H1 (cell line): ENCODE measurements at regions not wholly inside any gene's neighbourhood (a gene's known extent, or its start where the extent isn't known, plus 50 kb on each side); places are given as distances from the start of the nearest gene placed in this dataset.

Experiments used
- CTCF ChIP-seq, 3 experiments: IDR thresholded peaks; 1 replicate in 2 of 3; 2 replicates in 1 of 3; pipeline versions ENCODE4 v1.5.1 to v1.6.1; 2011; ENCODE audit warnings: low read length in 3 of 3, mild to moderate bottlenecking in 3 of 3, inconsistent platforms in 2 of 3, low read depth in 1 of 3, moderate library complexity in 1 of 3; ENCODE audit not compliant: insufficient read depth in 1 of 3; ENCODE audit errors: control extremely low read depth in 1 of 3
- EZH2 ChIP-seq: fragments of 200-600 bp; sonication (generic); IDR thresholded peaks from 2 replicates; pipeline ENCODE4 v1.7.1; 2012; ENCODE audit warnings: low read depth, mild to moderate bottlenecking, moderate library complexity, low read length, inconsistent platforms; ENCODE audit not compliant: severe bottlenecking
- MAFK ChIP-seq: IDR thresholded peaks from 2 replicates; pipeline ENCODE4 v1.6.1; 2012; ENCODE audit warnings: low read depth, mild to moderate bottlenecking, improper control_type of control experiment, low read length
- MAX ChIP-seq: IDR thresholded peaks from 2 replicates; pipeline ENCODE4 v1.6.1; 2012; ENCODE audit warnings: inconsistent platforms
- POLR2A ChIP-seq, 2 experiments: IDR thresholded peaks; 1 replicate in 1 of 2; 2 replicates in 1 of 2; pipeline ENCODE4 v1.6.1; 2011; ENCODE audit warnings: low read depth in 2 of 2, low read length in 2 of 2, mild to moderate bottlenecking in 2 of 2; ENCODE audit errors: control extremely low read depth in 1 of 2
- POLR2AphosphoS5 ChIP-seq: IDR thresholded peaks from 2 replicates; pipeline ENCODE4 v1.6.1; 2011; ENCODE audit warnings: low read depth, low read length
- POU5F1 ChIP-seq: IDR thresholded peaks from 2 replicates; pipeline ENCODE4 v1.6.1; 2011; ENCODE audit warnings: low read depth, mild to moderate bottlenecking, low read length, moderate library complexity
- RAD21 ChIP-seq, 2 experiments: IDR thresholded peaks in 1 of 2; conservative IDR thresholded peaks in 1 of 2; 2 replicates each; pipeline ENCODE4 v1.6.1; 2011; ENCODE audit warnings: low read depth in 2 of 2, low read length in 2 of 2, improper control_type of control experiment in 1 of 2, inconsistent platforms in 1 of 2, mild to moderate bottlenecking in 1 of 2, moderate library complexity in 1 of 2
- RBBP5 ChIP-seq: IDR thresholded peaks from 2 replicates; pipeline ENCODE4 v1.7.1; 2012; ENCODE audit warnings: low read depth, mild to moderate bottlenecking, inconsistent platforms, low read length, moderate library complexity, borderline replicate concordance
- SIX5 ChIP-seq: IDR thresholded peaks from 2 replicates; pipeline ENCODE4 v1.6.1; 2011; ENCODE audit warnings: mild to moderate bottlenecking, low read depth, low read length
- SRF ChIP-seq: IDR thresholded peaks from 2 replicates; pipeline ENCODE4 v1.6.1; 2011; ENCODE audit warnings: mild to moderate bottlenecking, low read depth, low read length, moderate library complexity
- TAF1 ChIP-seq: IDR thresholded peaks from 2 replicates; pipeline ENCODE4 v1.6.1; 2011; ENCODE audit warnings: mild to moderate bottlenecking, low read depth, low read length
- YY1 ChIP-seq: IDR thresholded peaks from 2 replicates; pipeline ENCODE4 v1.6.1; 2011; ENCODE audit warnings: low read depth, mild to moderate bottlenecking, low read length

- TF ChIP-seq POLR2AphosphoS5 (no peak), POLR2A (IDR thresholded peaks at IDR 0.05; ENCODE audit: control extremely low read depth in 1 of 2, low read depth in 2 of 2, low read length in 2 of 2) (no peak), MAX (no peak), EZH2 (no peak), SRF (no peak), RBBP5 (no peak), SIX5 (no peak), RAD21 (IDR thresholded peaks at IDR 0.05 in 1 of 2, conservative IDR thresholded peaks at IDR 0.05 in 1 of 2; ENCODE audit: low read depth in 2 of 2, low read length in 2 of 2) (no peak), CTCF (IDR thresholded peaks at IDR 0.05; ENCODE audit: control extremely low read depth in 1 of 3, insufficient read depth in 1 of 3, low read depth in 1 of 3, low read length in 3 of 3) (no peak), TAF1 (no peak), MAFK (no peak), YY1 (no peak), POU5F1 (no peak)
These were observed 321.2 kb upstream of the TMTC1 start for GRCh38 chr12:30104971-30105370.
